ENCODE measurements at regions not wholly inside any gene's neighbourhood (a gene's known extent, or its start where the extent isn't known, plus 50 kb on each side); places are given as distances from the start of the nearest gene placed in this dataset.

GRCh38 chr10:128491686-128492085 is 365.5 kb upstream of the MKI67 start:
- TF ChIP-seq CTCF (IDR thresholded peaks at IDR 0.05) (no peak), POLR2A (IDR thresholded peaks at IDR 0.05) (no peak)

Measured in uterus (tissue), 2 donors.